ENCODE measurements at regions not wholly inside any gene's neighbourhood (a gene's known extent, or its start where the extent isn't known, plus 50 kb on each side); places are given as distances from the start of the nearest gene placed in this dataset.

GRCh38 chr7:68267486-68267885 is 1270.9 kb downstream of the TYW1 start:
- TF ChIP-seq CTCF (IDR thresholded peaks at IDR 0.05; ENCODE audit: borderline replicate concordance, extremely low read depth, low read length, poor library complexity, severe bottlenecking) (no peak), EZH2 (IDR thresholded peaks at IDR 0.05; ENCODE audit: borderline replicate concordance, low read depth, low read length, severe bottlenecking) (no peak)

All from DND-41 (cell line).